DND-41 (cell line): ENCODE measurements at regions not wholly inside any gene's neighbourhood (a gene's known extent, or its start where the extent isn't known, plus 50 kb on each side); places are given as distances from the start of the nearest gene placed in this dataset.

ENCODE experiments used
- ATAC-seq: fragments of 200-7000 bp; cut with Tn5 transposase; 3 replicates; pipeline ENCODE4 v1.9.1; 2021; ENCODE audit warnings: low read depth; ENCODE audit not compliant: insufficient read depth
- DNase-seq: peaks from one replicate; pipeline ENCODE4 v3.0.0-alpha.2; 2020
- H2AFZ ChIP-seq: 2 replicates; pipeline ENCODE4 v1.6.0; 2012; ENCODE audit warnings: low read depth, low read length
- H3K27ac ChIP-seq: 2 replicates; pipeline ENCODE4 v1.5.1; 2012; ENCODE audit warnings: low read length, inconsistent platforms
- H3K27me3 ChIP-seq: fragments of 200-600 bp; sonication (generic); 2 replicates; pipeline ENCODE4 v1.6.0; 2012; ENCODE audit warnings: low read length, mild to moderate bottlenecking, inconsistent platforms; ENCODE audit not compliant: insufficient read depth, poor library complexity
- H3K36me3 ChIP-seq: 2 replicates; pipeline ENCODE4 v1.5.1; 2012; ENCODE audit warnings: low read length, inconsistent platforms; ENCODE audit not compliant: insufficient read depth
- H3K4me1 ChIP-seq: 2 replicates; pipeline ENCODE4 v1.5.1; 2012; ENCODE audit warnings: mild to moderate bottlenecking, low read length; ENCODE audit not compliant: insufficient read depth
- H3K4me2 ChIP-seq: 2 replicates; pipeline ENCODE4 v1.6.0; 2012; ENCODE audit warnings: mild to moderate bottlenecking, moderate library complexity, low read length, inconsistent platforms; ENCODE audit not compliant: insufficient read depth
- H3K4me3 ChIP-seq, 2 experiments: fragments of 200-600 bp in 1 of 2; shearing (Covaris generic) in 1 of 2; 2 replicates each; pipeline ENCODE4 v1.5.1; 2012 to 2016; ENCODE audit warnings: inconsistent platforms in 2 of 2, low read length in 2 of 2, mild to moderate bottlenecking in 2 of 2, low read depth in 1 of 2, moderate library complexity in 1 of 2
- H3K79me2 ChIP-seq: 2 replicates; pipeline ENCODE4 v1.6.0; 2012; ENCODE audit warnings: low read length, inconsistent platforms; ENCODE audit not compliant: insufficient read depth
- H3K9ac ChIP-seq: 2 replicates; pipeline ENCODE4 v1.6.0; 2012; ENCODE audit warnings: low read depth, mild to moderate bottlenecking, inconsistent platforms, low read length, moderate library complexity
- H3K9me3 ChIP-seq: 2 replicates; pipeline ENCODE4 v1.5.1; 2012; ENCODE audit warnings: low read length, moderate library complexity, mild to moderate bottlenecking, inconsistent platforms; ENCODE audit not compliant: insufficient read depth, severe bottlenecking
- H4K20me1 ChIP-seq: 2 replicates; pipeline ENCODE4 v1.6.0; 2012; ENCODE audit warnings: low read length; ENCODE audit not compliant: insufficient read depth
- CTCF ChIP-seq: IDR thresholded peaks from 2 replicates; pipeline ENCODE4 v1.5.1; 2012; ENCODE audit warnings: borderline replicate concordance, low read length, moderate library complexity, mild to moderate bottlenecking; ENCODE audit not compliant: poor library complexity, severe bottlenecking; ENCODE audit errors: extremely low read depth
- EZH2 ChIP-seq: IDR thresholded peaks from 3 replicates; pipeline ENCODE4 v1.6.1; 2012; ENCODE audit warnings: borderline replicate concordance, low read depth, mild to moderate bottlenecking, moderate library complexity, low read length, inconsistent platforms; ENCODE audit not compliant: severe bottlenecking

GRCh38 chr22:48825802-48826520 lies 1001.7 kb downstream of the BRD1 start:
- H3K27ac ChIP-seq: no peak overlapping the region
- H3K9me3 ChIP-seq: no peaks in the 10 kb centered on the region
- H3K4me1 ChIP-seq: no peaks in the 10 kb centered on the region
- DNase-seq (no peak), ATAC-seq (no peak)
- H3K9ac ChIP-seq: no peak overlapping the region
- no peaks in the 10 kb centered on the region for H3K36me3 ChIP-seq
- TF ChIP-seq EZH2 (no peak), CTCF (no peak)
- H3K4me3 ChIP-seq: no peak overlapping the region
- H2AFZ ChIP-seq: no peak overlapping the region
- H3K4me2 ChIP-seq: no peak overlapping the region
- H3K27me3 ChIP-seq: no peaks in the 10 kb centered on the region
- H4K20me1 ChIP-seq: no peaks in the 10 kb centered on the region
- H3K79me2 ChIP-seq: no peaks in the 10 kb centered on the region

GRCh38 chr22:48824712-48825651 lies 1002.7 kb downstream of the BRD1 start:
- no peak overlapping the region for H3K27ac ChIP-seq
- no peak for ATAC-seq
- no peak overlapping the region for H2AFZ ChIP-seq
- no peaks in the 10 kb centered on the region for H4K20me1 ChIP-seq
- no peaks in the 10 kb centered on the region for H3K36me3 ChIP-seq
- no peak overlapping the region for H3K4me2 ChIP-seq
- H3K27me3 ChIP-seq: no peaks in the 10 kb centered on the region
- no peak for TF ChIP-seq CTCF
- H3K9me3 ChIP-seq: no peaks in the 10 kb centered on the region
- H3K4me1 ChIP-seq: no peaks in the 10 kb centered on the region
- no peak overlapping the region for H3K9ac ChIP-seq
- no peak overlapping the region for H3K4me3 ChIP-seq
- no peaks in the 10 kb centered on the region for H3K79me2 ChIP-seq
- DNase-seq: no peak

GRCh38 chr22:48823941-48824340 lies 1003.7 kb downstream of the BRD1 start:
- TF ChIP-seq EZH2: no peak
- TF ChIP-seq CTCF: no peak
- H3K36me3 ChIP-seq: no peaks in the 10 kb centered on the region
- H3K4me1 ChIP-seq: no peaks in the 10 kb centered on the region
- no peak overlapping the region for H3K4me3 ChIP-seq
- ATAC-seq (no peak), DNase-seq (no peak)
- H4K20me1 ChIP-seq: no peaks in the 10 kb centered on the region
- H3K27ac ChIP-seq: no peak overlapping the region
- H3K9me3 ChIP-seq: no peaks in the 10 kb centered on the region
- no peak overlapping the region for H2AFZ ChIP-seq
- no peak overlapping the region for H3K9ac ChIP-seq
- H3K4me2 ChIP-seq: no peak overlapping the region
- H3K27me3 ChIP-seq: no peaks in the 10 kb centered on the region
- no peaks in the 10 kb centered on the region for H3K79me2 ChIP-seq
